NCI-H345 treated with DMSO at 0.1 percent for 48 hours (cell line): ENCODE measurements at regions not wholly inside any gene's neighbourhood (a gene's known extent, or its start where the extent isn't known, plus 50 kb on each side); places are given as distances from the start of the nearest gene placed in this dataset.

Source experiments
- DNase-seq: peaks from one replicate; lab custom pipeline; 2025; ENCODE audit not compliant: unreplicated experiment; lab: John Stamatoyannopoulos, UW

GRCh38 chr4:35138449-35138848 lies 1105.9 kb downstream of the ARAP2 start:
- no peak for DNase-seq

GRCh38 chr4:35147761-35148160 lies 1096.6 kb downstream of the ARAP2 start:
- DNase-seq = no peak

- DNase-seq = no peak
These were observed 1092.3 kb downstream of the ARAP2 start for GRCh38 chr4:35151816-35152572.

- DNase-seq = no peak
These were observed 1081.1 kb downstream of the ARAP2 start for GRCh38 chr4:35163168-35163567.

GRCh38 chr4:35164063-35164462 lies 1080.3 kb downstream of the ARAP2 start:
- DNase-seq = no peak

- no peak for DNase-seq
These were observed 1077.8 kb downstream of the ARAP2 start for GRCh38 chr4:35166466-35166865.

GRCh38 chr4:35167385-35167784 lies 1076.9 kb downstream of the ARAP2 start:
- no peak for DNase-seq

GRCh38 chr4:35175487-35175886 lies 1068.8 kb downstream of the ARAP2 start:
- DNase-seq = no peak

GRCh38 chr4:35175894-35176293 lies 1068.4 kb downstream of the ARAP2 start:
- DNase-seq = no peak

GRCh38 chr4:35182451-35182850 lies 1061.9 kb downstream of the ARAP2 start:
- no peak for DNase-seq

- no peak for DNase-seq
These were observed 1054.2 kb downstream of the ARAP2 start for GRCh38 chr4:35189988-35190613.

GRCh38 chr4:35201403-35201802 lies 1042.9 kb downstream of the ARAP2 start:
- DNase-seq = no peak

- no peak for DNase-seq
These were observed 1027.7 kb downstream of the ARAP2 start for GRCh38 chr4:35216636-35217035.

GRCh38 chr4:35217331-35217730 lies 1027.0 kb downstream of the ARAP2 start:
- DNase-seq = no peak

- no peak for DNase-seq
These were observed 1016.0 kb downstream of the ARAP2 start for GRCh38 chr4:35228313-35228712.

GRCh38 chr4:35229021-35229420 lies 1015.3 kb downstream of the ARAP2 start:
- no peak for DNase-seq

- DNase-seq = no peak
These were observed 1006.4 kb downstream of the ARAP2 start for GRCh38 chr4:35237924-35238323.

GRCh38 chr4:35238793-35239192 lies 1005.5 kb downstream of the ARAP2 start:
- no peak for DNase-seq

GRCh38 chr4:35246493-35246892 lies 997.8 kb downstream of the ARAP2 start:
- DNase-seq = no peak

- DNase-seq = no peak
These were observed 997.3 kb downstream of the ARAP2 start for GRCh38 chr4:35247047-35247446.

- DNase-seq = peak; percentile 17
These were observed 994.0 kb downstream of the ARAP2 start for GRCh38 chr4:35250331-35250730.

GRCh38 chr4:35250761-35251160 lies 993.6 kb downstream of the ARAP2 start:
- DNase-seq = no peak

- DNase-seq = no peak
These were observed 992.2 kb downstream of the ARAP2 start for GRCh38 chr4:35252071-35252470.
